ENCODE measurements at regions not wholly inside any gene's neighbourhood (a gene's known extent, or its start where the extent isn't known, plus 50 kb on each side); places are given as distances from the start of the nearest gene placed in this dataset.

- no CpG with 5 or more reads among the region's 2 CpGs for WGBS (ENCODE audit: extremely low coverage, insufficient read length, low lambda C conversion rate)
- Mint-ChIP-seq H3K4me3 (no peak overlapping the region), H3K27ac (no peak overlapping the region), H3K27me3 (ENCODE audit: low read depth) (no peaks in the 10 kb centered on the region; the same call in 1 of the 2 replicates), H3K4me1 (peaks cover 10 to 11% of the 10 kb centered on the region in 2 experiments; a peak in 3 of 4 replicates), H3K36me3 (ENCODE audit: insufficient read depth in 1 of 3, low read depth in 3 of 3) (peaks cover 2 to 4% (median 2%) of the 10 kb centered on the region in 3 experiments), H3K9me3 (peaks cover 3 to 10% of the 10 kb centered on the region in 2 experiments)
- Histone ChIP-seq H3K56ac (ENCODE audit: insufficient read length, low read depth, low read length) (no peak overlapping the region), H3K4me1 (ENCODE audit: insufficient read depth, low read length) (no peaks in the 10 kb centered on the region; the same call in 1 of the 2 replicates), H3K4ac (ENCODE audit: low read depth, low read length) (no peak overlapping the region), H3K9ac (ENCODE audit: extremely low read depth, insufficient read length, low read length) (no peak overlapping the region), H3K14ac (ENCODE audit: insufficient read depth, low read length) (no peak overlapping the region), H3K18ac (ENCODE audit: insufficient read length, low read depth, low read length) (no peak overlapping the region), H4K20me1 (ENCODE audit: control insufficient read depth, insufficient read depth, insufficient read length) (no peaks in the 10 kb centered on the region), H2BK20ac (ENCODE audit: low read depth, low read length, poor library complexity, severe bottlenecking) (no peak overlapping the region), H3K27ac (ENCODE audit: insufficient read length, low read depth, low read length) (no peak overlapping the region), H2BK5ac (ENCODE audit: insufficient read length, low read length) (no peak overlapping the region), H3K79me2 (ENCODE audit: insufficient read depth, low read length) (no peaks in the 10 kb centered on the region), H3K23ac (ENCODE audit: insufficient read length, low read depth, low read length) (no peak overlapping the region), H3K9me3 (ENCODE audit: control insufficient read depth, low read depth, low read length) (no peaks in the 10 kb centered on the region), H4K8ac (replicated peaks; ENCODE audit: insufficient read length, low read depth, low read length) (no peak overlapping the region), H4K5ac (ENCODE audit: insufficient read length, low read depth, low read length) (no peak overlapping the region), H4K91ac (ENCODE audit: insufficient read length, low read depth, low read length) (no peak overlapping the region), H2BK15ac (ENCODE audit: low read depth, low read length) (no peak overlapping the region), H2AFZ (ENCODE audit: low read length) (no peak overlapping the region), H3K79me1 (ENCODE audit: insufficient read depth, low read depth, low read length, poor library complexity, severe bottlenecking) (no peaks in the 10 kb centered on the region), H2BK12ac (ENCODE audit: insufficient read length, low read depth, low read length) (no peak overlapping the region), H2AK5ac (ENCODE audit: insufficient read length, low read length) (no peak overlapping the region), H3K23me2 (ENCODE audit: insufficient read length, low read depth, low read length, poor library complexity, severe bottlenecking) (no peaks in the 10 kb centered on the region), H3T11ph (ENCODE audit: low read length) (no peak overlapping the region), H2BK120ac (ENCODE audit: low read depth, low read length, poor library complexity, severe bottlenecking) (no peak overlapping the region), H3K27me3 (ENCODE audit: insufficient read depth, low read length) (no peaks in the 10 kb centered on the region), H3K4me2 (ENCODE audit: insufficient read depth, insufficient read length, low read length) (no peak overlapping the region)
- TF ChIP-seq CTCF (conservative IDR thresholded peaks at IDR 0.05): no peak
- DNase-seq: no peak
These were observed 258.9 kb downstream of the PTBP2 start for GRCh38 chr1:96980448-96980847.

Measured in H9 (cell line).